Activated CD4-positive, alpha-beta T cell treated with anti-CD3 and anti-CD28 coated beads, Interleukin-10, Interleukin-2, amounts not matched to agents 100 ng/mL and 50 ng/mL, durations not matched to agents 16 hours and 8 hours (primary cell): ENCODE measurements at regions not wholly inside any gene's neighbourhood (a gene's known extent, or its start where the extent isn't known, plus 50 kb on each side); places are given as distances from the start of the nearest gene placed in this dataset.

Source experiments
- DNase-seq: peaks from one replicate; pipeline ENCODE4 v3.0.0-alpha.2; 2020

DNA sequence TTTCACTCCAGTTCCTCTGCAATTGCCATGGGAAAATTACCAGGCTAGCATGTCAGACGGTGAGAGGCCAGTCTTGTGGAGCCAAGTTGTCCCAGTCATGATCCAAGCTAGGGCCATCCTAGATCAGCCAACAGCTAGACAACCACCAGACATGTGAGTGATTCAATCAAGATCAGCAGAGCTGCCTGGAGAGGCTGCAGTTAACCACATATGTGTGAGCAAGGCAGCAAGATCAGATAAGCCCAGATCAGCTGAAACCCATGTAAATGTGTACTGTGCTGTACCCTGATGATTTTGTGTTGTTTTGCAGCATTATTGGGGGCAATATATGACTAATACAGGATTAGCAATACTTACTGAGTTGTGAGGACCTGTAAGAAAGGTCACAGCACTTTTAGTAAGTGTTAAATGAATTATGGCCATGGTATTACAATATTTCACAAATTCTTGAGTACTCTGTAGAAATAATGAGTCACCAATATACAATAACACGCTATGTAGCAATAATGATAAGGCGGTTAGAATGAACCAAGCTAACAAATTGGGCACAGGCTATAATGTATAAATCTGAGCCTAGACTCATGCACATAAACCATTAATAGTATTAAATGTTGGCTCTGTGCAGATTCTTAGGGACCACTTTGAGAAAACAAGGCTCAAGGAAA is 91.4 kb downstream of the SUDS3 start:
- DNase-seq = no peak

DNA sequence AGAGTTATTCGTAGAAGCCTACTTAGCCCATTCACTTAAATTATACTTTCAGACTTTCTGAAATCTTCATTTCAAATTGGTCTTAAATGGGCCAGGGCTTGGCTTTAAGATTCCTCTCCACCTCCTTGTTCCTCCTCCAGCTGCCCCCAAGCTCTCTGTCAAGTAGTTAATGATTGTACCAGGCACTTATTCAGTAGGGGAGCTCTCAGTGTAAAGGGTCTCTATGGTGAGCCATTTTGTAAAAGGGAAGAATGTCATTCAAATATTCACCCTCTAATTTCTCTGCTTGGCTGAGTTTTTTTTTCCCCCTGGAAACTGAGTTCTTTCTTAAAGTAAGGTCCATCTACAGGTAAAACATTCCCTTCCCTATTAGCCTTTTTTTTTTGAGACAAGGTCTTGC is 96.6 kb downstream of the SUDS3 start:
- no peak for DNase-seq

DNA sequence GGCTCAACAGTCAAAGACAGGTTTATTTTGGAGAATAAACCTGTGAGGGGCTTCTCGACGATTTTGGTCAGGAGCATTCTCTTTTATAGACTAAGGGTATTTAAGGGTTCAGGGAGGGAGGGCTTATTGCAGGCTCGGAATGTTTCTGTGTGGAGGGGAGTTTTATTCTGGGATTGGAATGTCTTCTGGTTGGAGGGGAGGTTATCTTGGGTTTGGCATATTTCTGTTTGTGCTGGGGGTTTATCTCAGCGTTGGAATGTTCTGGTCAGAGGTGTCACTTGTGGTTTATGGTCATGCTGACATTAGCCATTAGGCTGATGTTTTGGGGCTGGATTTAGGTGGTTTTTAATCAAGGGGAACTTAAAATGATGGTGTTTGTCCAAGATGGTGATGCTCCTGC is 103.9 kb downstream of the SUDS3 start:
- no peak for DNase-seq

DNA sequence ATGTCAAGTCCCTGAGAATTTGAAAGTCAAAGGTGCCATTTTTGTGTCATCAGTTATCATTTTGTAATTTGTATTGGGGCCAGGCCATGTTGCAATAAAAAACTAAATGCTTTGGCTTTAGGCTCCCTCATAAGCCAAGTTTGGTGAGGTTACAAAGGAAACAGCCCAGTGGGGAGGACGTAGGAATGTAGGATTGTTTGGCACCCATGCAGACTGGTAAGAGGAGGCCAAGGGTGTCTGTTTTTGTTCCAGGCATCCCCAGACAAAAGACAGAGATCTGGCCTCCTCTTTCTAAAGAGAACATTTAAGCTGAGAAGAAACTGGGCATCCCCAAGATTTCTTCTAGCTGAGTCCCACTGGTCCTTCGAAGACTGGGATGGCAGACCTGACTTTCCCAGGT is 111.7 kb downstream of the SUDS3 start:
- no peak for DNase-seq

DNA sequence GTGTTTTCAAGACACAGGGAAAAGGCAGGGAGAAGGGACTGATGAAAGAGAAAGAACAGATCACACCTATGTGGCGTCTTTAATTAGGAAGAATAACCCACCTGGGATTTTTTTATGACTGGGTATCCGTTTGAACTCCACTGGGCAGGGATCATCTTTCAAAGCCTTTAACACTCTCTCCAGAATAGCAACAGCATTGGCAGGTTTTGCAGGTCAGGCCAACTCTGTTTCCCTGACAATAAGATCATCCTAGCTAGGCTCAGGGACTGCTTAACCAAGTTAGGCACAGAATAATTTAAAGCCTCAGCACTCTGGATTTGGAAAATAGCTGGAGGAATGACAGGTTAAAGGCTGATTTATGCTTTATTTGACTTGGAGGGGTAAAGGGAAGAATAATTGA is 117.6 kb downstream of the SUDS3 start:
- no peak for DNase-seq

DNA sequence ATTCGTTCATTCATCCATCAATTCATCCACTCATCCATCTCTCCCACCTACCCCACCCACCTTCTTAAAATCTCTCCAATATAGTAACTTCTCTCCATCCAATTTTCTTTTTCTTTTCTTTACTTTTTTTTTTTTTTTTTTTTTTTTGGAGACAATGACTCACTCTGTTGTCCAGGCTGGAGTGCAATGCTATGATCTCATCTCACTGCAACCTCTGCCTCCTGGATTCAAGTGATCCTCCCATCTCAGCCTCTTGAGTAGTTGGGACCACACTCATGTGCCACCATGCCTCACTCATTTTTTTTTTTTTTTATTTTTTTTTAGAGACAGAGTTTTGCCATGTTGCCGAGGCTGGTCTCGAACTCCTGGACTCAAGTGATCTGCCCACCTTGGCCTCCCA is 118.4 kb downstream of the SUDS3 start:
- DNase-seq = no peak

DNA sequence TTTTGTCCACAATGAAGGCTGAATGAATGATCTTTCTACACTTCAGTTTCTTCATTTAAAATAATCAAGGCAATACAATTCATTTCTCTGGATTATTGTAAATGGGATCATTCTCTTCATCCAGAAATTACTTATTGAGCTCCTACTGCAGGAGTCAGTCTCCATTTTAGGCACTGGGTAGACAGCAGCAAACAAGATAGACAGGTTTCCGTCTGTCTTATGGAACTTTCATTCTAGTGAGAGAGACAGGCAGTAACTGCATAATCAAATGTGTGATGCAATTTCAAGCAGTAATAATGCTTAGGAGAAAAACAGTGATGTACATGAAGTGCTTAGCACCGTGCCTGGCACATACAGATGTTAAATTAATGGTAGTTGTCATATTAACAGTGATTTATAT is 118.9 kb downstream of the SUDS3 start:
- no peak for DNase-seq

DNA sequence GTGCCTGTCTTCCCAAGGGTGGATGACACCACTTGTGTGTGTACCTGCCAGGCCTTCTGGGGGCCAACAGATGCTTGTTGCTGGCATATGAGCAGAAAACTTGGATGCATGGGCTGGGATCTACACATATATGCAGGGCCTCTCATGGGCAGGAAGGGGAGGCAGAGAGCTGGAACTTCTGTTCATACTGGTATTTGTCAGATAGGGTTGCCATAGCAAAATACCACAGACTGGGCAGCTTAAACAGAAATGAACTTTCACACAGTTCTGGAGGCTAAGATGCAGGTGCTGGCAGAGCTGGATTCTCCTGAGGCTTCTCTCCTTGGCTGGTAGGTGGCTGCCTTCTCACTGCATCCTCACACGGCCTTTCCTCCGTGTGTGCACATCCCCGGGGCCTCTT is 121.8 kb downstream of the SUDS3 start:
- DNase-seq = no peak

DNA sequence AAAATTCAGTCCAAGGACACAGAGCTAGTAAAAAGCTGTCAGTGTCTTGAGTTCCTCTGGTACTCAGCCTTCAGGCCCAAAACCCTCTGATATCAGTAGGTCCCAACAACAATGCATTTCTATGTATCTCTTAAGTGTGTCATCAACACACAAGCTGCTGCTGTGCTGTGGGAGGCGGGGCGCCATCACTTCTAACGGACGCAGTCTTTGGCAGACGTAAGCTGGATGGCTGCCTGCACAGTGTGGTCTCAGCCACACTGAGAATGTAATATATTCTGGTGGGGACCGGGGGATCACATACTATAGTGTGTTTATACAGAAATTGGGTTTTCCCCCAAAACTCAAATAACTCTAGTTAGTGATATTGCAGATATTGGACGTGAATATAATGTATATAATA is 123.9 kb downstream of the SUDS3 start:
- DNase-seq = no peak

DNA sequence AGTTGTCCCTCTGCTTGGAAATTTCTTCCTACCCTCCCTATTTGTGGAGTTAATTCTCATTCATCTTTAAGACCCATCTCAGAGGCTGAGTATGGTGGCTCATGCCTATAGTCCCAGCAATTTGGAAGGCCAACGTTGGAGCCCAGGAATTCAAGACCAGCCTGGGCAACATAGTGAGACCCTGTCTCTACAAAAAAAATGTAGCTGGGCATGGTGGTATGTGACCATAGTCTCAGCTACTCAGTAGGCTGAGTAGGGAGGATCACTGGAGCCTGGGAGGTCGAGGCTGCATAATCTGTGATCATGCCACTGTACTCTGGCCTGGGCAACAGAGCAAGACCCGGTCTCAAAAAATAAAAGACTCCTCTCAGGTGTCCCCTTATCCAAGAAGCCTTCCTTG is 125.1 kb downstream of the SUDS3 start:
- no peak for DNase-seq

DNA sequence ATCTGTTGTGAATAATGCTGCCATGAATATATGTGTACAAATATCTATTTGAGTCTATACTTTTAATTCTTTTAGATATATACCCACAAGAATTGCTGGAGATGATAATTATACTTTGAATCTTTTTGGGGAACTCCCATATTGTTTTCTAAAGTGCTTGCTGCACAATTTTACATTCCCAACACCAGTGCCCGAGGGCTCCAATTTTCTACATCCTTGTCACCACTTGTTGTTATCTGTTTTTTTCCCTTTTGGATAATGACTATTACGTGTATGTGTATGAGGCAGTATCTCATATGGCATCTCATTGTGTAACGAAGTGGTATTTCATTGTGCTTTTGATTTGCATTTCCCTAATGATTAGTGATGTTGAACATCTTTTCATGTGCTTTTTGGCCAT is 127.1 kb downstream of the SUDS3 start:
- no peak for DNase-seq

DNA sequence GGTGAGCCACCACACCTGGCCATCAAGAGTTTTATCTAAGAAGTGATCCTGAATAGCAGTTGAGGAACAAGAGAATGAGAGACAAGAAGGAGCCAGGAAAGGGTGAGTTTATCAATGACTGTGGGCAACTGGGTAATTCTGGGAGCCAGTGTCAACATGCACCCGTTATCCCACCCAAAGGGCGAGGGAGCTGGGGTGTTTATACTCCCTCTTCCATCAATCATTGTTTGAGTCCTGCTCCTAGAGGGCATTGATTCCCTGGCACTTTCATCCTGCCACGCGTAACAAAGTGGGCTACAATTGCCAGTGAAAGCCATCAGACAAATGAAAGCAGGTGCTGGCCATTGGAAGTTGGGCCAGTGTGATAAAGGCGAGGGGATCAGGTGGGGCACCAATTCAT is 136.3 kb downstream of the SUDS3 start:
- no peak for DNase-seq

DNA sequence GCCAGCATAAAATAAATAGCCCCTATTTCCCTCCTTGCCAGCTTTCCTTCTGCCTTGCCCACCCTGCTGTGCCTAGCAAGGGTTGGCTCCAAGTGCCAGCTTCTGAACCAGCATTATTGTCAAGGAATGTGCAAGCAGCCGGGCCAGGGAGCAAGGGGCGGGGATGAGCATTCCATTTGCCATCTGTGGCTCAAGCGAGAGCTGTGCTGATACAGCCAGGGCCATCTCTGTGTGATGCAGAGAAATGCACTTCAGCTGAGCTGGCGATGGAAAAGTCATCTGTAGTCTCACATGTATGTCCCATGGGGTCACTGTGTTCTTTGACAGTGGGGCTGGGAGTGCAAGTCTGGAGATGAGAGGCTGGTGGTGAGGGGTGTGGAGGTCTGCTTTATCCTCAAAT is 137.3 kb downstream of the SUDS3 start:
- no peak for DNase-seq

DNA sequence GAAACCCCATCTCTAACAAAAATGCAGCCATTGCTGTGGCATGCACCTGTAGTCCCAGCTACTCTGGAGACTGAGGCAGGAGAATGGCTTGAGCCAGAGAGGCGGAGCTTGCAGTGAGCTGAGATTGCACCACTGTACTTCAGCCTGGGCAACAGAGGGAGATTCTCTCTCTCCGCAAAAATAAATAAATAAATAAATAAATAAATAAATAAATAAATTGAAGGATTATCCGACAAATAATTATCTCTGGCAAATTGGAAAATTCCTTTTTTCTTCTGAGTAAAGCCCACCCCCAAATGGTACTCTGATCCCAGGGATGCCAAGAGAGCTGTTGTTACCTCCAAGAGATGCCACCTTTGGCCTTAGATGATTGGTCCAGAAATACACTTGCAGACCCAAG is 137.9 kb downstream of the SUDS3 start:
- DNase-seq = no peak

DNA sequence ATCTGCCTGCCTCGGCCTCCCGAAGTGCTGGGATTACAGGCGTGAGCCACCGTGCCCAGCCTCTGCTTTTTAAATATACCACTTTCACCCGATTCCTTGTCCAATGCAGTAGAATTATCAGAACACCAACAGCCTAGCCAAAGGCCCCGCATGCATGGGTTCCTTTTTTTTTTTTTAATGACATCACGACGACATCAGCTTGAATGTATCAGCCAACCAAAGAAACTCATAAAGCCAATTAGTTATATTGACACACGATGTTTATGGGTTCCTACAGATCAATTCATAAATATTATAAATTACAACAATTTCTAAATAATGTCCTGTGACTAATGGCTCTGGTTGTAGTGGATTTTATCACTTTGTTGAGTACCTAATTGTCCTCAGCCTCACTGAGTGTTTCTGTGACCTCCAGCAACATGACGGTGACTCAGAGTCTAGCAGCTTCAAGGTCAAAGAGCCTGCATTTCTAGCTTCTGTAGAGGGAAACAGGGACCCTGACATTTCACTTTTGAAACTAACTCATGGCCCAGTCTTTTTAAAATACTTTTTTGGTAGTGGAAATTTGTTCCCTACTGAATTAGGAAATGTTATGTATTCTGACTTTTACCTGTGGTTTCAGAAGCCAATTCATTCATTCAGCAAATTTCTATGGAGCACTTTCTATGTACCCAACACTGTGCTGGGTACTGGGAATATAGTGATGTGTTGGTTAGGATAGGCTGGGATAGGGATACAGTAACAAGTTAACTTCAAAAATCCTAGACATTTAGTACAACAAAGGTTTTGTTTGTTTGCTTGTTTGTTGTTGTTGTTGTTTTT is 144.1 kb downstream of the SUDS3 start:
- DNase-seq = no peak

DNA sequence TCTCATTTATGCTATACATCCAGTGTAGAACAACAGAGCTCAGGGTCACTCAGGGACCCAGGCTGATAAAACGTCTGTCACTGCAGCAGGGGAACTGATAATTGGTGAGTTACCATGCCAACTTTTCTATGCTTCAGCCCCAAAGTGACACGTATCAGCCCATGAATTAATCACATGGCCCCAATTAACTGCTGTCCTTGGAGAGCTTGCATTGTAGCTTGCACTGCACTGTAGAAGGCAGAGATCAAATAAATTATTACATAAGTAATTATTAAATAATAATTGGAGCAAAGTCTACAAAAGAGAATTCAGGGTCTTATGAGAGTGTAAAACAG is 144.6 kb downstream of the SUDS3 start:
- DNase-seq = no peak

DNA sequence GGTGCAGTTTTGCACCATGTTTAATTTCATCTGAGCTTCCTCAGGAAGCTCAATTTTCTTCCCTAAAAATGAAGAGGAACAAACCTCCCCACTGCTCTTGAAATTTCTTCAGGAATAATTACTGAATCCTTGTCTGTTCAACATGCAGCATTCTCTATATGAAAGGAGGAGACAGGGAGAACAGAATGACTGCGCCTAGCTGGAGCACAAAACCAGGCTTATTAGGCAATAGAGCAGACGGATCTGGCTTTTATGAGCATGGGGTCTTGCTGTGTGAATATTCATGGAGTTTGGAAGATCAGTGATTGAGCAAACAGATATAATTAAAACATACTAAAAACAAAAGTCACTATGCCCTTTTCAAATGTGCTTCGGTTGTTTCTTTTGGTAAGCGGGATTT is 148.1 kb downstream of the SUDS3 start:
- DNase-seq = no peak

DNA sequence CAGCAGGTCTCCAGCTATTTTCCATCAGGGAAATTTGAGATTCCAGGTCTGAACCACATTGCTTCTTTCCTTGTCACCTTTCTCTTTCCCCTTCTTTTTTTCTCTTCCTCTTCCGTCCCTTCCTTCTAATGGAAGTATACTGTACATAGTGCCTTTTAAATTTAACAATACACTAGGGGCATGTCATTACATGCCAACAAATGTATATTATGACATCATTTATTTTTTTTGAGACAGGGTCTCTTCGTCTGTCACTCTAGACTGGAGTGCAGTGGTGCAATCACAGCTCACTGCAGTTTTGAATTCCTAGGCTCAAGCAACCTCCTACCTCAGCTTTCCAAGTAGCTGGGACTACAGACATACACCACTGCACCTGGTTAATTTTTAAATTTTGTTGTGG is 148.9 kb downstream of the SUDS3 start:
- DNase-seq = no peak

DNA sequence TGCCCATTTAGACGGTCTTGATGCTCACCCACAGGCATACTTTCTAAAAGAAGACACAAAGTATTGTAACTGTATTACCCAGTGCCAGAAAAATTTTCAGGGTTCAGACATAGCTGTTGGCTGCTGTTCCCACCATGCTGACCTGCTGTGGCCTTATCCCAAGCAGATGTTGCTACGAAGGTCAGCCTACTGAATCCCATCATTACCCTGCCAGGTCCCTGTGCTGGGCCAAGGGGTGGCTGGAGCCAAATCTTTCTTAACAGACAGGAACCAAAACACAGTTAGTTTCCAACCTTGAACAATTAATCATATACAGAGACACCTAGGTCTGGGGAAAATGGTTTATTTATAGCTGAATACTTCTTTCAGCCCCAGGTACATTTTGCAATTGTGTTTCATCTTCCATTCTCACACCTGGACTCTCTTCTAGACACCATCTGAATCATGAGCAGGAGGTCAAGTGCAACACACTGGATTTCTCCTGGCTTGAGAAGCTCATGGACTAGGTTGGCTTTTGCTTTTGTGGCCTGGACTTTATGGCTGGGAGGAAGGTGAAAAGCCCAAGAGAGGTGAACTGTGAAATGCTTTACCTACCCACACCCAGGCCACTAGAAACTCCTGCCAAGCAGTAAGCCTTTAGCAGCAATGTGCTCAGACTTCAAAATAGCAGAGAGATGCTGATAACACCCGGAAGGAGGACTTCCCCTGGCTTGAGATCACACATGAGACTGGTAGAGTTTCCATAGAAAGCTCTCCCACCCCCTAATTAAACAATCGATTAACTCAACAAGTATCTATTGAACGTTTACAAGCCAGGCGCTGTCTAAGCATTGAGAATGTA is 150.1 kb downstream of the SUDS3 start:
- DNase-seq = no peak

DNA sequence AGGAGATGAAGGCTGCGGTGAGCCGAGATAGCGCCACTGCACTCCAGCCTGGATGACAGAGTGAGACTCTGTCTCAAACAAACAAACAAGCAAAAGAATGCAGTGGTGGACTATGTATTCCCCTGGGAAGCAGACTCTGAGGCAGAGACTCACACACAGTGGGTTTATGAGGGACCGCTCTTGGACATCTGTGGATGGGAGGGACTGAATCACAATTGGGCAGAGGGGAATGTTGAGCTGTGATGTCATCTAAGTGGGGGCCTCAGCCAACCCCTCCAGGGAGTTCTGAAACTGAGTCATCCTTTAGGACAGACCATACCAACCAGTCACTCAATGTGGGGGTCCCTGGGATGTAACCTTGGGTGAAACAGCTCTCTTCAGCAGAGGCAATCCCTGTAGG is 151.0 kb downstream of the SUDS3 start:
- no peak for DNase-seq

DNA sequence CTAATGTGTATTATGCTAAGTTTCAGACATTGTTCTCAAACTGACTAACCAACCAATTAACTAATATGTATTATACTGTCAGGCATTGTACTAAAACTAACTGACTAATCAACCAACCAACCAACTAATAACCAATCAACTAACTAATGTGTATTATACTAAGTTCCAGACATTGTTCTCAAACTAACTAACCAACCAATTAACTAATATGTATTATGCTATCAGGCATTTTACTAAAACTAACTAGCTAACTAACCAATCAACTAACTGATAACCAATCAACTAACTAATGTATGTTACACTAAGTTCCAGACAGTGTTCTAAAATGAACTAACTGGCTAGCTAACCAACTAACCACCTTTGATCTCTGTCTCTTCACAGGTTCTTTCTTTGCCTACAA is 152.3 kb downstream of the SUDS3 start:
- no peak for DNase-seq

DNA sequence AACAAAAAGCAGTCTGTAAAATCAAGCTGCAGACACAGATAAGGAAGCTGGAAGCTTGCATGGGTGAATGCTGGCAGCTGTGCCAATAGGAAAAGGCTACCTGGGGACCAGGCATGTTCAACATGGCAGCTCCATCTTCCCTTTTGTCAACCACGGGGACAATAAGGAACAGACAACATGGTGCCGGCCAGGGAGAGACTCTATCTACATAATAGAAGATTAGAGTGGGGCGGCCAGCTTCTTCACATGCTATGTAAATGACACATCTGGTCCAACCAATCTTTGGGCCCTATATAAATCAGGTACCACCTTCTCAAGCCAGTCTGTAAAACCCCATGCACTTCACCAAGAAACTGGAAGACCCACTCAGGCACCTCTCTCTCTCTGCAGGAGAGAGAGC is 157.6 kb downstream of the SUDS3 start:
- DNase-seq = no peak

DNA sequence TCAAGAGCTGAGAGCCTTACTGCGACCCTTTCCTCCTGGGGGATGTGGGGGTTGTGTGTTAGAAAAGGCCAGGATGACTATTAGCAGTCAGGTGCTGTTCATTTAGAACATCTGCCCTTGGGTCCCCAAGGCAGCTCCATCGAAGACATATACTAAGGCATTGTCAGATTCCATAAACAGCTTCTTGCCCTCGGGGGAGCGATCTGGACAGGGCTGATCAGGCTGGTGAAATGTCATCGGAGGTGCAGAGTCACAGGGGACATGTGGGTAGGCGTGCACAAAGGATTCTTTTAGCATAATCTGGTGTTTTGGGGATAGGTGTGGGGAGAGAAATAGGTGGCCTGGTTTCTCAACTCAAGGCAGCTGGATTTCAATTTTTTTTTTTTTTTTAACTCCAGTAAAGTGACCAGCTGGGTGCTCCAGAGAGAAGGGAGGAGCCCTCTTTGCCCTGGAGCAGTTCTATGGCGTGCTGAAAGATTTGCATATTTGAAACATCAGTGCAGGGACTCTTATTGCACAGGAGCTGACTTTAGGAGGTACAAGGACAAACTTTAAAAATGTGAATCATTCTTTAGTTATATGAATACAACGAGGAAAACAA is 160.1 kb downstream of the SUDS3 start:
- DNase-seq = no peak

DNA sequence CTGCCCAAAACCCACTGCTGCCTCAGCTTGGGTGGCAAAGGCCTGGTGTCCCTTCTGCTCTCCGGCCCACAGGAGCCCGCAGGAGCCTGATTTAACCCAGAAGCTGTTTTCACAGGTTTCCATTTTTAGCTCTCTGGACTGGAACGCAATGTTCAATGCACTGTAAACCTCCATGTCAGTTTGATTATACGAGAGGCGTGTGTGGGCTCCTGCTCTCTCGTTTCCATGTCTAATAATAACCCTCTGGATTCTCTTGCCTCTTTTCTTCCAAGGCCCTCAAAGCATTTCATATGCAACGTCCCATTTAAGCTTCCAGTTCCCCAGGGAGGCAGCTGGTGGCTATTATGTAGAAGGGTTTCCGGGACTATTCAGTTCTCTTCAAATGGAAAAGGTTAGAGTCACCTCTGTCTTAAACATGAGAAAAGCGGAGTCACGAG is 161.1 kb downstream of the SUDS3 start:
- DNase-seq = no peak
